ENCODE measurements at regions not wholly inside any gene's neighbourhood (a gene's known extent, or its start where the extent isn't known, plus 50 kb on each side); places are given as distances from the start of the nearest gene placed in this dataset.

DNA sequence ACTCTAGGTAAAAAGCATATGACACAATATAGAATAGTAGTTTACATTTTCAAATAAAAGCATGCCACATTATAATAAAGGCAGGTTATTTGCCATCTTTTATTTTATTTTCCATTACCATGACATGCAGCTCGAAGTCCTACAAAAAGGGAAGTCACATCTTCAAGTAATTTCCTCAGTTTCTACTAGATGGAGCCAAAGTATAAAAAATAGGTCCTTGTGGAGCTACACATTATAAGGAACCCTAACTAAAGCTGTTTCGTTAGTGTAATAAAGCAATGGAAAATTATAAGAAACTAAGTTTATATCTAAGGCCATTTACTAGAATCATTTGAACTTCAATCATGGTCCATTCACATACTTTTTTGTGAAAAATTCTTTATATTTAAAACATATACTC, 674.5 kb downstream of the KCNJ3 start:
- TF ChIP-seq, protein P1, sequence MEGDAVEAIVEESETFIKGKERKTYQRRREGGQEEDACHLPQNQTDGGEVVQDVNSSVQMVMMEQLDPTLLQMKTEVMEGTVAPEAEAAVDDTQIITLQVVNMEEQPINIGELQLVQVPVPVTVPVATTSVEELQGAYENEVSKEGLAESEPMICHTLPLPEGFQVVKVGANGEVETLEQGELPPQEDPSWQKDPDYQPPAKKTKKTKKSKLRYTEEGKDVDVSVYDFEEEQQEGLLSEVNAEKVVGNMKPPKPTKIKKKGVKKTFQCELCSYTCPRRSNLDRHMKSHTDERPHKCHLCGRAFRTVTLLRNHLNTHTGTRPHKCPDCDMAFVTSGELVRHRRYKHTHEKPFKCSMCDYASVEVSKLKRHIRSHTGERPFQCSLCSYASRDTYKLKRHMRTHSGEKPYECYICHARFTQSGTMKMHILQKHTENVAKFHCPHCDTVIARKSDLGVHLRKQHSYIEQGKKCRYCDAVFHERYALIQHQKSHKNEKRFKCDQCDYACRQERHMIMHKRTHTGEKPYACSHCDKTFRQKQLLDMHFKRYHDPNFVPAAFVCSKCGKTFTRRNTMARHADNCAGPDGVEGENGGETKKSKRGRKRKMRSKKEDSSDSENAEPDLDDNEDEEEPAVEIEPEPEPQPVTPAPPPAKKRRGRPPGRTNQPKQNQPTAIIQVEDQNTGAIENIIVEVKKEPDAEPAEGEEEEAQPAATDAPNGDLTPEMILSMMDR (IDR thresholded peaks at IDR 0.05) = no peak
- no peak for TF ChIP-seq POLR2A (IDR thresholded peaks at IDR 0.05)

Data from testis (tissue), 2 donors.